HEK293 (cell line): ENCODE measurements at regions not wholly inside any gene's neighbourhood (a gene's known extent, or its start where the extent isn't known, plus 50 kb on each side); places are given as distances from the start of the nearest gene placed in this dataset.

Source experiments
- CTCF ChIA-PET: fragments of 350-600 bp; formaldehyde crosslinking; extraction: SDS; loops from one replicate; lab custom pipeline; 2021; ENCODE audit warnings: antibody characterized with exemption; lab: Yijun Ruan, JAX
- POLR2A ChIA-PET: fragments of 300-600 bp; formaldehyde crosslinking; extraction: SDS; loops from one replicate; lab custom pipeline; 2020; ENCODE audit warnings: antibody characterized with exemption, inconsistent platforms; lab: Yijun Ruan, JAX
- H3K27ac ChIP-seq: fragments of 200-500 bp; sonication (Bioruptor generic); 2 replicates; pipeline ENCODE4 v1.5.1; 2014; ENCODE audit warnings: low read depth, low read length, control low read depth, inconsistent platforms; ENCODE audit errors: extremely low read depth
- H3K36me3 ChIP-seq, 2 experiments: fragments of 200-500 bp in 1 of 2; sonication (Bioruptor generic) in 1 of 2; 1 replicate in 1 of 2; 2 replicates in 1 of 2; pipeline ENCODE4 v1.5.1; 2014 to 2017; ENCODE audit warnings: inconsistent platforms in 2 of 2, low read length in 2 of 2; ENCODE audit not compliant: control insufficient read depth in 2 of 2, insufficient read depth in 1 of 2
- H3K4me1 ChIP-seq: fragments of 200-500 bp; sonication (Bioruptor generic); 2 replicates; pipeline ENCODE4 v1.5.1; 2014; ENCODE audit warnings: mild to moderate bottlenecking, low read length, inconsistent platforms; ENCODE audit not compliant: control insufficient read depth, insufficient read depth
- H3K4me3 ChIP-seq: 2 replicates; pipeline ENCODE4 v1.5.1; 2011; ENCODE audit warnings: low read depth, mild to moderate bottlenecking, control low read depth, low read length, moderate library complexity
- H3K9me3 ChIP-seq: fragments of 200-500 bp; sonication (Bioruptor generic); 2 replicates; pipeline ENCODE4 v1.5.1; 2014; ENCODE audit warnings: low read depth, low read length, inconsistent platforms; ENCODE audit not compliant: control insufficient read depth, insufficient read depth
- BCL6B ChIP-seq: fragments of 450-650 bp; formaldehyde crosslinking; IDR thresholded peaks from 2 replicates; pipeline ENCODE4 v1.5.1; 2017; ENCODE audit warnings: missing biosample characterization, missing genetic modification characterization
- KLF16 ChIP-seq: fragments of 450-650 bp; formaldehyde crosslinking; IDR thresholded peaks from 2 replicates; pipeline ENCODE4 v1.5.1; 2017; ENCODE audit warnings: missing biosample characterization, missing genetic modification characterization
- REST ChIP-seq: fragments of 450-650 bp; formaldehyde crosslinking; IDR thresholded peaks from 2 replicates; pipeline ENCODE4 v1.5.1; 2016; ENCODE audit warnings: missing biosample characterization, missing genetic modification characterization
- YY2 ChIP-seq: fragments of 450-650 bp; formaldehyde crosslinking; IDR thresholded peaks from 2 replicates; pipeline ENCODE4 v1.5.1; 2016; ENCODE audit warnings: missing biosample characterization, missing genetic modification characterization
- ZNF169 ChIP-seq: fragments of 450-650 bp; formaldehyde crosslinking; IDR thresholded peaks from 2 replicates; pipeline ENCODE4 v1.5.1; 2016; ENCODE audit warnings: missing biosample characterization, missing genetic modification characterization
- ZNF214 ChIP-seq: fragments of 450-650 bp; formaldehyde crosslinking; IDR thresholded peaks from 2 replicates; pipeline ENCODE4 v1.5.1; 2017; ENCODE audit warnings: missing biosample characterization, mild to moderate bottlenecking, missing genetic modification characterization, borderline replicate concordance
- ZNF24 ChIP-seq: fragments of 450-650 bp; formaldehyde crosslinking; IDR thresholded peaks from 2 replicates; pipeline ENCODE4 v1.5.1; 2016; ENCODE audit warnings: missing biosample characterization, missing genetic modification characterization
- ZNF280C ChIP-seq: fragments of 450-650 bp; formaldehyde crosslinking; IDR thresholded peaks from 2 replicates; pipeline ENCODE4 v1.5.1; 2016; ENCODE audit warnings: missing biosample characterization, missing genetic modification characterization
- ZNF302 ChIP-seq: fragments of 450-650 bp; formaldehyde crosslinking; IDR thresholded peaks from 2 replicates; pipeline ENCODE4 v1.5.1; 2016; ENCODE audit warnings: missing biosample characterization, missing genetic modification characterization, low read depth
- ZNF394 ChIP-seq: fragments of 450-650 bp; formaldehyde crosslinking; IDR thresholded peaks from 2 replicates; pipeline ENCODE4 v1.5.1; 2016; ENCODE audit warnings: missing biosample characterization, missing genetic modification characterization, mild to moderate bottlenecking, moderate library complexity, borderline replicate concordance
- ZNF518A ChIP-seq: fragments of 450-650 bp; formaldehyde crosslinking; conservative IDR thresholded peaks from 2 replicates; pipeline ENCODE4 v1.5.1; 2016; ENCODE audit warnings: low read depth, missing biosample characterization, missing genetic modification characterization
- ZNF521 ChIP-seq: fragments of 450-650 bp; formaldehyde crosslinking; IDR thresholded peaks from 2 replicates; pipeline ENCODE4 v1.5.1; 2017; ENCODE audit warnings: missing biosample characterization, mild to moderate bottlenecking, missing genetic modification characterization
- ZNF585B ChIP-seq: fragments of 450-650 bp; formaldehyde crosslinking; IDR thresholded peaks from 2 replicates; pipeline ENCODE4 v1.5.1; 2016; ENCODE audit warnings: missing biosample characterization, missing genetic modification characterization
- ZNF707 ChIP-seq: fragments of 450-650 bp; formaldehyde crosslinking; IDR thresholded peaks from 2 replicates; pipeline ENCODE4 v1.5.1; 2016; ENCODE audit warnings: missing biosample characterization, missing genetic modification characterization
- ZSCAN18 ChIP-seq: fragments of 450-650 bp; formaldehyde crosslinking; IDR thresholded peaks from 2 replicates; pipeline ENCODE4 v1.5.1; 2016; ENCODE audit warnings: missing biosample characterization, missing genetic modification characterization
- TF ChIP-seq, protein P1 (sequence below): fragments of 450-650 bp; formaldehyde crosslinking; IDR thresholded peaks from 2 replicates; pipeline ENCODE4 v1.5.1; 2016; ENCODE audit warnings: missing biosample characterization, missing genetic modification characterization
- TF ChIP-seq, protein P2 (sequence below): fragments of 450-650 bp; formaldehyde crosslinking; IDR thresholded peaks from 2 replicates; pipeline ENCODE4 v1.5.1; 2016; ENCODE audit warnings: missing biosample characterization, missing genetic modification characterization

- TF ChIP-seq, protein P1, sequence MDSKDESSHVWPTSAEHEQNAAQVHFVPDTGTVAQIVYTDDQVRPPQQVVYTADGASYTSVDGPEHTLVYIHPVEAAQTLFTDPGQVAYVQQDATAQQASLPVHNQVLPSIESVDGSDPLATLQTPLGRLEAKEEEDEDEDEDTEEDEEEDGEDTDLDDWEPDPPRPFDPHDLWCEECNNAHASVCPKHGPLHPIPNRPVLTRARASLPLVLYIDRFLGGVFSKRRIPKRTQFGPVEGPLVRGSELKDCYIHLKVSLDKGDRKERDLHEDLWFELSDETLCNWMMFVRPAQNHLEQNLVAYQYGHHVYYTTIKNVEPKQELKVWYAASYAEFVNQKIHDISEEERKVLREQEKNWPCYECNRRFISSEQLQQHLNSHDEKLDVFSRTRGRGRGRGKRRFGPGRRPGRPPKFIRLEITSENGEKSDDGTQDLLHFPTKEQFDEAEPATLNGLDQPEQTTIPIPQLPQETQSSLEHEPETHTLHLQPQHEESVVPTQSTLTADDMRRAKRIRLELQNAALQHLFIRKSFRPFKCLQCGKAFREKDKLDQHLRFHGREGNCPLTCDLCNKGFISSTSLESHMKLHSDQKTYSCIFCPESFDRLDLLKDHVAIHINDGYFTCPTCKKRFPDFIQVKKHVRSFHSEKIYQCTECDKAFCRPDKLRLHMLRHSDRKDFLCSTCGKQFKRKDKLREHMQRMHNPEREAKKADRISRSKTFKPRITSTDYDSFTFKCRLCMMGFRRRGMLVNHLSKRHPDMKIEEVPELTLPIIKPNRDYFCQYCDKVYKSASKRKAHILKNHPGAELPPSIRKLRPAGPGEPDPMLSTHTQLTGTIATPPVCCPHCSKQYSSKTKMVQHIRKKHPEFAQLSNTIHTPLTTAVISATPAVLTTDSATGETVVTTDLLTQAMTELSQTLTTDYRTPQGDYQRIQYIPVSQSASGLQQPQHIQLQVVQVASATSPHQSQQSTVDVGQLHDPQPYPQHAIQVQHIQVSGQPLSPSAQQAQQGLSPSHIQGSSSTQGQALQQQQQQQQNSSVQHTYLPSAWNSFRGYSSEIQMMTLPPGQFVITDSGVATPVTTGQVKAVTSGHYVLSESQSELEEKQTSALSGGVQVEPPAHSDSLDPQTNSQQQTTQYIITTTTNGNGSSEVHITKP (tag by site-specific recombination) = no peak
- TF ChIP-seq ZNF302 (tag by site-specific recombination) (no peak), ZNF394 (tag by site-specific recombination) (no peak), ZNF585B (no peak)
Measured at GRCh38 chr22:34299496-34299895, 379.2 kb upstream of the LARGE1 start (continued).

GRCh38 chr22:34301569-34301968, 381.3 kb upstream of the LARGE1 start:
- Histone ChIP-seq H3K4me3 (no peak overlapping the region), H3K27ac (no peak overlapping the region), H3K9me3 (no peaks in the 10 kb centered on the region), H3K36me3 (no peaks in the 10 kb centered on the region), H3K4me1 (no peaks in the 10 kb centered on the region)
- ChIA-PET CTCF (no interaction called here), POLR2A (no interaction called here)
- TF ChIP-seq ZNF280C (no peak), KLF16 (tag by site-specific recombination) (no peak), ZNF518A (no peak), ZNF707 (tag by site-specific recombination) (no peak), REST (no peak), ZNF214 (no peak), ZNF169 (tag by site-specific recombination) (no peak), ZNF521 (tag by site-specific recombination) (no peak), YY2 (tag by site-specific recombination) (no peak), ZSCAN18 (tag by site-specific recombination) (no peak), BCL6B (no peak), ZNF24 (tag by site-specific recombination) (no peak)
- TF ChIP-seq, protein P2, sequence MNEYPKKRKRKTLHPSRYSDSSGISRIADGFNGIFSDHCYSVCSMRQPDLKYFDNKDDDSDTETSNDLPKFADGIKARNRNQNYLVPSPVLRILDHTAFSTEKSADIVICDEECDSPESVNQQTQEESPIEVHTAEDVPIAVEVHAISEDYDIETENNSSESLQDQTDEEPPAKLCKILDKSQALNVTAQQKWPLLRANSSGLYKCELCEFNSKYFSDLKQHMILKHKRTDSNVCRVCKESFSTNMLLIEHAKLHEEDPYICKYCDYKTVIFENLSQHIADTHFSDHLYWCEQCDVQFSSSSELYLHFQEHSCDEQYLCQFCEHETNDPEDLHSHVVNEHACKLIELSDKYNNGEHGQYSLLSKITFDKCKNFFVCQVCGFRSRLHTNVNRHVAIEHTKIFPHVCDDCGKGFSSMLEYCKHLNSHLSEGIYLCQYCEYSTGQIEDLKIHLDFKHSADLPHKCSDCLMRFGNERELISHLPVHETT (tag by site-specific recombination) = no peak
